ENCODE measurements at regions not wholly inside any gene's neighbourhood (a gene's known extent, or its start where the extent isn't known, plus 50 kb on each side); places are given as distances from the start of the nearest gene placed in this dataset.
"Not testable (repeated sequence)": the region's sequence is repeated elsewhere in the genome, so short reads cannot be mapped to it uniquely, and the experiment has no call there.

GRCh38 chr10:9209105-9209798 is 1154.8 kb downstream of the GATA3 start:
- DNase-seq (ENCODE audit: low spot score): peak; percentile 38

- no peak for DNase-seq (ENCODE audit: low spot score)
These were observed 1156.7 kb downstream of the GATA3 start for GRCh38 chr10:9211228-9211627.

GRCh38 chr10:9214618-9215017 is 1160.1 kb downstream of the GATA3 start:
- no peak for DNase-seq (ENCODE audit: low spot score)

- DNase-seq (ENCODE audit: low spot score): no peak
These were observed 1160.6 kb downstream of the GATA3 start for GRCh38 chr10:9215121-9215520.

- no peak for DNase-seq (ENCODE audit: low spot score)
These were observed 1165.4 kb downstream of the GATA3 start for GRCh38 chr10:9219860-9220259.

- DNase-seq (ENCODE audit: low spot score): peak; percentile 23
These were observed 1168.4 kb downstream of the GATA3 start for GRCh38 chr10:9222917-9223316.

- no peak for DNase-seq (ENCODE audit: low spot score)
These were observed 1173.3 kb downstream of the GATA3 start for GRCh38 chr10:9227679-9228365.

- DNase-seq (ENCODE audit: low spot score): no peak
These were observed 1174.3 kb downstream of the GATA3 start for GRCh38 chr10:9228771-9229170.

GRCh38 chr10:9229702-9230244 is 1175.3 kb downstream of the GATA3 start:
- no peak for DNase-seq (ENCODE audit: low spot score)

- DNase-seq (ENCODE audit: low spot score): no peak
These were observed 1176.1 kb downstream of the GATA3 start for GRCh38 chr10:9230625-9231024.

- no peak for DNase-seq (ENCODE audit: low spot score)
These were observed 1179.7 kb downstream of the GATA3 start for GRCh38 chr10:9234191-9234590.

GRCh38 chr10:9238041-9238440 is 1183.6 kb downstream of the GATA3 start:
- peak; percentile 70 for DNase-seq (ENCODE audit: low spot score)

- no peak for DNase-seq (ENCODE audit: low spot score)
These were observed 1184.8 kb downstream of the GATA3 start for GRCh38 chr10:9239298-9239697.

GRCh38 chr10:9243941-9244411 is 1189.5 kb downstream of the GATA3 start:
- no peak for DNase-seq (ENCODE audit: low spot score)

- DNase-seq (ENCODE audit: low spot score): no peak
These were observed 1190.4 kb downstream of the GATA3 start for GRCh38 chr10:9244864-9245263.

- DNase-seq (ENCODE audit: low spot score): no peak
These were observed 1198.6 kb downstream of the GATA3 start for GRCh38 chr10:9253121-9253520.

- DNase-seq (ENCODE audit: low spot score): no peak
These were observed 1199.9 kb downstream of the GATA3 start for GRCh38 chr10:9254353-9254752.

GRCh38 chr10:9260690-9261089 is 1206.2 kb downstream of the GATA3 start:
- no peak for DNase-seq (ENCODE audit: low spot score)

GRCh38 chr10:9262770-9263169 is 1208.3 kb downstream of the GATA3 start:
- DNase-seq (ENCODE audit: low spot score): no peak

- DNase-seq (ENCODE audit: low spot score): no peak
These were observed 1213.7 kb downstream of the GATA3 start for GRCh38 chr10:9268176-9268575.

GRCh38 chr10:9273126-9273833 is 1218.8 kb downstream of the GATA3 start:
- not testable (repeated sequence) for DNase-seq (ENCODE audit: low spot score)

- no peak for DNase-seq (ENCODE audit: low spot score)
These were observed 1219.8 kb downstream of the GATA3 start for GRCh38 chr10:9274206-9274755.

Data from H4 (cell line).